ENCODE measurements at regions not wholly inside any gene's neighbourhood (a gene's known extent, or its start where the extent isn't known, plus 50 kb on each side); places are given as distances from the start of the nearest gene placed in this dataset.

- TF ChIP-seq RFX5 (IDR thresholded peaks at IDR 0.05) (no peak), EP300 (IDR thresholded peaks at IDR 0.05) (no peak), USF2 (IDR thresholded peaks at IDR 0.05) (no peak), CTCF (IDR thresholded peaks at IDR 0.05) (no peak), KDM1A (IDR thresholded peaks at IDR 0.05; ENCODE audit: low read depth) (no peak), MYC (IDR thresholded peaks at IDR 0.05; ENCODE audit: borderline replicate concordance, low read length) (no peak)
These were observed 1221.4 kb downstream of the GATA3 start for GRCh38 chr10:9275861-9276260.
